Epithelial cell of proximal tubule (primary cell): ENCODE measurements at regions not wholly inside any gene's neighbourhood (a gene's known extent, or its start where the extent isn't known, plus 50 kb on each side); places are given as distances from the start of the nearest gene placed in this dataset.

Experiments
- DNase-seq: peaks from one replicate; pipeline ENCODE4 v3.0.0-alpha.2; 2011; ENCODE audit warnings: low read depth
- H3K4me3 ChIP-seq: 2 replicates; pipeline ENCODE4 v1.5.1; 2011; ENCODE audit warnings: low read depth, mild to moderate bottlenecking, low read length
- CTCF ChIP-seq: conservative IDR thresholded peaks from 2 replicates; pipeline ENCODE4 v1.5.1; 2012; ENCODE audit warnings: low read depth, mild to moderate bottlenecking, low read length

GRCh38 chr2:5798084-5798483, 105.9 kb downstream of the SOX11 start:
- no peak for TF ChIP-seq CTCF
- H3K4me3 ChIP-seq, result no peak overlapping the region
- DNase-seq, result peak; percentile 12

- DNase-seq, result no peak
- no peak for TF ChIP-seq CTCF
- no peak overlapping the region for H3K4me3 ChIP-seq
These were observed 107.2 kb downstream of the SOX11 start for GRCh38 chr2:5799348-5799747.

GRCh38 chr2:5803547-5803946, 111.4 kb downstream of the SOX11 start:
- no peak overlapping the region for H3K4me3 ChIP-seq
- TF ChIP-seq CTCF, result no peak
- no peak for DNase-seq

- H3K4me3 ChIP-seq, result no peak overlapping the region
- TF ChIP-seq CTCF, result no peak
- no peak for DNase-seq
These were observed 126.9 kb downstream of the SOX11 start for GRCh38 chr2:5818961-5819600.

GRCh38 chr2:5824126-5824525, 131.9 kb downstream of the SOX11 start:
- TF ChIP-seq CTCF, result no peak
- H3K4me3 ChIP-seq, result no peak overlapping the region
- no peak for DNase-seq

- no peak overlapping the region for H3K4me3 ChIP-seq
- no peak for TF ChIP-seq CTCF
- DNase-seq, result no peak
These were observed 133.5 kb downstream of the SOX11 start for GRCh38 chr2:5825686-5826085.

GRCh38 chr2:5826979-5827655, 134.9 kb downstream of the SOX11 start:
- DNase-seq, result no peak
- H3K4me3 ChIP-seq, result no peak overlapping the region
- no peak for TF ChIP-seq CTCF
